ENCODE measurements at regions not wholly inside any gene's neighbourhood (a gene's known extent, or its start where the extent isn't known, plus 50 kb on each side); places are given as distances from the start of the nearest gene placed in this dataset.

- Histone ChIP-seq H3K9me3 (ENCODE audit: control insufficient read depth in 1 of 2, insufficient read depth in 1 of 2, low read depth in 1 of 2, low read length in 2 of 2) (no peaks in the 10 kb centered on the region), H3K79me2 (ENCODE audit: insufficient read depth, low read length) (no peaks in the 10 kb centered on the region), H3K4me3 (replicated peaks in 1 of 2; ENCODE audit: low read depth in 1 of 2, low read length in 2 of 2) (no peak overlapping the region), H3K4me2 (ENCODE audit: low read length) (no peak overlapping the region), H3K9ac (ENCODE audit: low read length) (no peak overlapping the region), H3K27me3 (ENCODE audit: insufficient read depth, low read length) (no peaks in the 10 kb centered on the region), H3K9me2 (ENCODE audit: insufficient read depth) (no peaks in the 10 kb centered on the region), H4K20me1 (ENCODE audit: insufficient read depth) (no peaks in the 10 kb centered on the region), H3K36me3 (ENCODE audit: control insufficient read depth in 1 of 2, insufficient read depth in 2 of 2, low read length in 2 of 2) (no peaks in the 10 kb centered on the region), H3K27ac (ENCODE audit: low read depth, low read length) (no peak overlapping the region), H3K4me1 (ENCODE audit: control insufficient read depth in 1 of 2, insufficient read depth in 2 of 2, low read length in 2 of 2) (no peaks in the 10 kb centered on the region), H2AFZ (ENCODE audit: low read depth, low read length, poor library complexity, severe bottlenecking) (no peak overlapping the region)
- ATAC-seq (no peak), DNase-seq (ENCODE audit: low read depth, low spot score) (no peak)
- RAD21 ChIA-PET (ENCODE audit: low non-redundant PET in 1 of 2, low total read pairs in 2 of 2, uncharacterized antibody in 2 of 2, unreplicated experiment in 2 of 2) = no interaction called here
- intact Hi-C loops (cut with micrococcal nuclease) = no loop called here
- no TSS peak for BruUV-seq (replicated peaks)
- no peak for TF ChIP-seq CEBPB (IDR thresholded peaks at IDR 0.05; ENCODE audit: low read depth)
- no peak for TF ChIP-seq ATF3 (IDR thresholded peaks at IDR 0.05)
- POLR2A ChIA-PET = no interaction called here
- CTCF ChIA-PET = interaction anchor here (1.8 kb wide), 1 partner anchor 16 kb away, joined by 4 read pairs; no protein-coding TSS in a partner anchor
These were observed 70.3 kb upstream of the MBIP start for GRCh38 chr14:36390718-36391117.

DNA sequence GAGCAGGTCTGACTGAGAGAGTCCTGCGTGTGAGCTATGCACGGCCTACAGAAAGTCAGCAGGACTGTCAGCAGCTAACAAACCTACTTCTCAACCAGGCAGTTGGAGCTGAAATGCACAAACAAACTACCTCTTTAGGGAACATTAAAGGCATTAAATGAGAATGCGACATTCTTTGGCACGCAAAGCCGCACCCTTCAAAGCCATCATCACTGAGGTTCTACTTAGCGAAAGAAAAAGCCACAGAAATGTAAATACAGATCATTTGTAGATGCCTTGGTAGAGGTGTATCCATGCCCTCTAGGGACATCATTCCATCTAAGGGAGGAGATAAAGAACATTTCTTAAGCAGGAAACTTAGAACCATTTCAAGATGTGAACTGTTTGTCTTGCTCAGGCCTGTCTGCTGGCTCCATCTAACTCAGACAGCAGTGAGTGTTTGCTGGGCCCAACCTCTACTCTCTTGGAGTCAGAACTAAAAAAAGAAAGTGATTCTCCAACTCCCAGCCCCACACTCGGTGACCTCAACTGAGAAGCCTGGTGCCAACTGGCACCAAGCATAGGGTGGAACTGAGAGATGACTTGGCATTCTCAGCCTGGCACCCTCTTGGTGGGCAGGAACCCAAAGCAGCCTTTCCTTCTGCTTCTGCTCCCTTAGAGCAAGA lies 63.5 kb upstream of the MBIP start:
- ATAC-seq (no peak), DNase-seq (ENCODE audit: low read depth, low spot score) (no peak)
- Histone ChIP-seq H3K9me3 (ENCODE audit: control insufficient read depth in 1 of 2, insufficient read depth in 1 of 2, low read depth in 1 of 2, low read length in 2 of 2) (no peaks in the 10 kb centered on the region), H3K4me3 (replicated peaks in 1 of 2; ENCODE audit: low read depth in 1 of 2, low read length in 2 of 2) (no peak overlapping the region), H3K9me2 (ENCODE audit: insufficient read depth) (no peaks in the 10 kb centered on the region), H3K36me3 (ENCODE audit: control insufficient read depth in 1 of 2, insufficient read depth in 2 of 2, low read length in 2 of 2) (no peaks in the 10 kb centered on the region), H4K20me1 (ENCODE audit: insufficient read depth) (no peaks in the 10 kb centered on the region), H3K79me2 (ENCODE audit: insufficient read depth, low read length) (no peaks in the 10 kb centered on the region), H2AFZ (ENCODE audit: low read depth, low read length, poor library complexity, severe bottlenecking) (no peak overlapping the region), H3K4me2 (ENCODE audit: low read length) (no peak overlapping the region), H3K4me1 (ENCODE audit: control insufficient read depth in 1 of 2, insufficient read depth in 2 of 2, low read length in 2 of 2) (no peaks in the 10 kb centered on the region), H3K27me3 (ENCODE audit: insufficient read depth, low read length) (no peaks in the 10 kb centered on the region), H3K9ac (ENCODE audit: low read length) (no peak overlapping the region), H3K27ac (ENCODE audit: low read depth, low read length) (no peak overlapping the region)
- intact Hi-C loops (cut with micrococcal nuclease) = no loop called here
- TF ChIP-seq EGR1 (IDR thresholded peaks at IDR 0.05; ENCODE audit: low read depth) (no peak), ELF1 (IDR thresholded peaks at IDR 0.05; ENCODE audit: borderline replicate concordance, low read depth) (no peak), RAD21 (IDR thresholded peaks at IDR 0.05; ENCODE audit: low read depth) (no peak), FOSL1 (IDR thresholded peaks at IDR 0.05; ENCODE audit: low read depth) (no peak), CTCF (IDR thresholded peaks at IDR 0.05 in 2 of 3, conservative IDR thresholded peaks at IDR 0.05 in 1 of 3; ENCODE audit: borderline replicate concordance in 1 of 3, insufficient read depth in 1 of 3, low read depth in 2 of 3, low read length in 2 of 3) (no peak)
- no TSS peak for BruUV-seq (replicated peaks)
- ChIA-PET CTCF (interaction anchor here (1.2 kb wide), 1 partner anchor 10 kb away, joined by 5 read pairs; no protein-coding TSS in a partner anchor), RAD21 (ENCODE audit: low non-redundant PET in 1 of 2, low total read pairs in 2 of 2, uncharacterized antibody in 2 of 2, unreplicated experiment in 2 of 2) (no interaction called here), POLR2A (no interaction called here)

Measured in HCT116 (cell line).